GM12891 (cell line): ENCODE measurements at regions not wholly inside any gene's neighbourhood (a gene's known extent, or its start where the extent isn't known, plus 50 kb on each side); places are given as distances from the start of the nearest gene placed in this dataset.

Experiments
- DNase-seq: peaks from one replicate; pipeline ENCODE4 v3.0.0; 2011; ENCODE audit warnings: low spot score; ENCODE audit not compliant: insufficient read length
- FAIRE-seq: peaks from 2 replicates; lab custom pipeline; 2011; peaks lifted over from hg19 to GRCh38; lab: Jason Lieb, UNC
- PAX5 ChIP-seq: IDR thresholded peaks from 2 replicates; pipeline ENCODE4 v1.6.1; 2011; ENCODE audit warnings: low read length, moderate library complexity, mild to moderate bottlenecking; ENCODE audit not compliant: insufficient read depth, severe bottlenecking
- POLR2A ChIP-seq: IDR thresholded peaks from 2 replicates; pipeline ENCODE4 v1.6.1; 2011; ENCODE audit warnings: low read depth, low read length, control low read depth
- POLR2AphosphoS5 ChIP-seq: IDR thresholded peaks from 2 replicates; pipeline ENCODE4 v1.6.1; 2011; ENCODE audit warnings: low read depth, low read length, control low read depth
- POU2F2 ChIP-seq: IDR thresholded peaks from 2 replicates; pipeline ENCODE4 v1.6.1; 2011; ENCODE audit warnings: low read depth, mild to moderate bottlenecking, control low read depth, low read length, moderate library complexity
- SPI1 ChIP-seq: IDR thresholded peaks from 2 replicates; pipeline ENCODE4 v1.6.1; 2011; ENCODE audit warnings: low read depth, low read length, control low read depth
- TAF1 ChIP-seq: IDR thresholded peaks from 2 replicates; pipeline ENCODE4 v1.6.1; 2011; ENCODE audit warnings: low read depth, low read length, control low read depth

GRCh38 chr10:2618690-2619089 lies 448.7 kb upstream of the PFKP start:
- no peak for TF ChIP-seq SPI1
- TF ChIP-seq TAF1, result no peak
- no peak for TF ChIP-seq POLR2AphosphoS5
- FAIRE-seq, result no peak
- DNase-seq, result no peak

GRCh38 chr10:2616215-2616614 lies 451.1 kb upstream of the PFKP start:
- no peak for DNase-seq
- TF ChIP-seq POLR2AphosphoS5 (no peak), PAX5 (no peak), TAF1 (no peak), POU2F2 (no peak), POLR2A (no peak)
- no peak for FAIRE-seq

GRCh38 chr10:2611603-2612002 lies 455.7 kb upstream of the PFKP start:
- FAIRE-seq (no peak), DNase-seq (no peak)
- no peak for TF ChIP-seq POLR2AphosphoS5
- TF ChIP-seq SPI1, result no peak
- no peak for TF ChIP-seq POU2F2
- no peak for TF ChIP-seq TAF1
- TF ChIP-seq POLR2A, result no peak
- no peak for TF ChIP-seq PAX5

GRCh38 chr10:2610946-2611345 lies 456.4 kb upstream of the PFKP start:
- TF ChIP-seq POU2F2, result no peak
- TF ChIP-seq PAX5, result no peak
- DNase-seq, result no peak
- FAIRE-seq, result no peak

GRCh38 chr10:2604891-2605290 lies 462.5 kb upstream of the PFKP start:
- DNase-seq (no peak), FAIRE-seq (no peak)
- TF ChIP-seq POLR2A, result no peak
- no peak for TF ChIP-seq POLR2AphosphoS5
- TF ChIP-seq SPI1, result no peak
- TF ChIP-seq TAF1, result no peak
- TF ChIP-seq POU2F2, result no peak
- no peak for TF ChIP-seq PAX5

GRCh38 chr10:2599571-2599970 lies 467.8 kb upstream of the PFKP start:
- TF ChIP-seq POLR2A, result no peak
- TF ChIP-seq POLR2AphosphoS5, result no peak
- no peak for FAIRE-seq
- DNase-seq, result no peak

GRCh38 chr10:2592360-2593160 lies 474.8 kb upstream of the PFKP start:
- no peak for FAIRE-seq
- no peak for TF ChIP-seq POLR2AphosphoS5
- no peak for TF ChIP-seq SPI1
- TF ChIP-seq PAX5, result no peak
- no peak for TF ChIP-seq TAF1
- TF ChIP-seq POLR2A, result no peak
- no peak for TF ChIP-seq POU2F2
- no peak for DNase-seq

GRCh38 chr10:2589196-2589595 lies 478.2 kb upstream of the PFKP start:
- TF ChIP-seq POLR2A (no peak), POU2F2 (no peak), PAX5 (no peak), TAF1 (no peak), SPI1 (no peak), POLR2AphosphoS5 (no peak)
- DNase-seq, result no peak
- no peak for FAIRE-seq

GRCh38 chr10:2584385-2584784 lies 483.0 kb upstream of the PFKP start:
- peak; percentile 71 for FAIRE-seq
- DNase-seq, result no peak
- TF ChIP-seq POU2F2, result no peak
- no peak for TF ChIP-seq PAX5
- no peak for TF ChIP-seq POLR2AphosphoS5
- no peak for TF ChIP-seq SPI1
- TF ChIP-seq POLR2A, result no peak
- no peak for TF ChIP-seq TAF1

GRCh38 chr10:2576892-2577291 lies 490.5 kb upstream of the PFKP start:
- TF ChIP-seq POLR2AphosphoS5, result no peak
- no peak for TF ChIP-seq SPI1
- no peak for TF ChIP-seq POU2F2
- DNase-seq (no peak), FAIRE-seq (no peak)

- TF ChIP-seq POLR2AphosphoS5 (no peak), POLR2A (no peak), POU2F2 (no peak), SPI1 (no peak), PAX5 (no peak), TAF1 (no peak)
- FAIRE-seq (no peak), DNase-seq (no peak)
Observed at GRCh38 chr10:2575460-2575859, 491.9 kb upstream of the PFKP start.
